ENCODE measurements at regions not wholly inside any gene's neighbourhood (a gene's known extent, or its start where the extent isn't known, plus 50 kb on each side); places are given as distances from the start of the nearest gene placed in this dataset.
A peak's percentile ranks its signal among the peaks of the same experiment; 100 is the strongest.

DNA sequence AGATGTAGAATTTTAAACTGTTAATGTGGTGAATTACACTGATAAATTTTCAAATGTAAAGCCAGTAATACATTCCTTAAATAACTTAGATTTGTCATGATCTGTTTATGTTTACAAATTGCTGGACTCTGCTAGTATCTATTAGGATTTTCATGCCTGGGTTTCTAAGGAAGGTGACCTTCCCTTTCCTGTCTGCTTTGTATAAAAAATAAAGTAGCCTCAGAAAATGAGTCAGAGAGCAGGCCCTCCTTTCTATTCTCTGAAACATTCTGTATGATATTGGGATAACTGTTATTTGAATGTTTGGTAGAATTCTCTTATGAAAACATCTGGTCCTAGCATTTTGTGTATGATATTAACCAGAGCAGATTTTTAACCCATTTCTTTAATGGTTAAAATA, 255.3 kb downstream of the SYK start:
- in situ Hi-C loops (cut with MboI; ENCODE audit: low pct_unique_long_range_greater_than_20kb in 2 of 9, low sequenced_read_pairs in 9 of 9, unreplicated experiment in 9 of 9), result loop anchor here in 1 of 9 experiments (25.0 kb wide), 1 partner anchor 355 kb away; the partner anchor contains the start of gene NFIL3
- Histone ChIP-seq H3K4me1 (replicated peaks in 1 of 2) (no peaks in the 10 kb centered on the region), H3K4me3 (no peak overlapping the region), H3K27ac (no peak overlapping the region)
- peak in 1 of 8 experiments; percentile 15 for ATAC-seq (replicated peaks in 6 of 8)

DNA sequence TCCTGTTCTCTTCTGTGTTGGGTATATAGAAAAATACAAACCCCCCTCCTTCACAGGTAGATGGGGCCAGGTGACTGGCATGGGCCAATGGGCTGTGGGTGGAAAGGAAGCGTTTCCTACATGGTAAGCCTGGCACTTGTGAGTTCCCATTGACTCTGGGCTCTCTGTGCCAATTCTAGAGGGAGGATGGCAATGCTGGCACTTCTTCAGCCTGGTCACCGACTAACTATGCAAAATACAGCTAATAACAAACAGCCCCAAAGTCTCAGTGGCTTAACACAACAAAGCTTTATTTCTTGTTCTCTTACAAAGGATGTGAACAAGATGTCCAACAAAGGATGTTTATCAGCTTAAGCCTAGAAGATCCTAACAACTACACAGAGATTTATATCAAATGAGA, 258.1 kb downstream of the SYK start:
- no peak overlapping the region for H3K27ac ChIP-seq
- no peak for ATAC-seq (replicated peaks in 6 of 8)
- 0 to 100% (median 71%) methylated on average over 1 to 2 of the region's 2 CpGs; no CpG with 5 or more reads in 1 of the 10 experiments for WGBS, 10 experiments
- no peaks in the 10 kb centered on the region for H3K4me1 ChIP-seq (replicated peaks in 1 of 2)
- H3K4me3 ChIP-seq, result no peak overlapping the region
- in situ Hi-C loops (cut with MboI; ENCODE audit: low pct_unique_long_range_greater_than_20kb in 2 of 9, low sequenced_read_pairs in 9 of 9, unreplicated experiment in 9 of 9), result loop anchor here in 1 of 9 experiments (25.0 kb wide), 1 partner anchor 353 kb away; the partner anchor contains the start of gene NFIL3

DNA sequence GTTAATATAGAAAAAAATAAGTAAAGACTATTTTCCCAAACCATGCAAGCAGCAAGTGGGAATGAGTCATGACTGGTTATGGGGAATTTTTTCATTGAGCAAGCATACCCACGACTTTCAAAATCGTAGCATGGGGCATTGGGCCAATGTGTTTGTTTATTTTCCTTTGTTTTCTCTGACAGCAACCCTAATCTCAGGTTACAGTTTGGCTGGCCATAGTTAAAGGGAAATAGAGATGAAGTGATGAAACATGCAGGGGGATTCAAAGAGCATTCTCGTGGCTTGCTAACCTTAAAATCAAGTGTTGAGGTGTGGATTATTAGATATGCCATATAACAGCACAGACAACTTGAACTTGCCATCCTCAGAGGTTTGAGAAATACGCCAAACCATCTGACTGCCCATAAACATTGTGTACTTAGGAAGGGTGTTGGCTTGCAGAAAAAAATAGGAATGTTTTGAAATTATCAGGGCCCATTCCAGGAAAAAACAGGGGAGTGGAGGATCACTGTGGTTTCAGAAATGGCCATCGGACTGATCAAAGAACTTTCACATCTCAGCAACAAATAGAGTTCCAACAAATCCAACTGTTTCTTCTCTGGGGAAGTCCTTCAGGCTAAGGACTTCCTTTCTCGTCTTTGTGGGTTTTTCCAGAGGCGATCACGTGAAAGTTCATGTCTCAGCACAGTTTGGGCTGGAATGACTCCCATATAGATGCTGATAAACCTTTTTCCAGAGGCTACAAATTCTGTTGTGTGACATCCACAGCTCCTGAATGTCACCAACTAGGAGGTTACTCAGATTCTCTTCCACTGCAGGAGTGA, 259.1 kb downstream of the SYK start:
- ATAC-seq (replicated peaks in 6 of 8), result peak in 4 of 8 experiments; percentile 49 to 85 (median 76)
- no peak overlapping the region for H3K4me3 ChIP-seq
- H3K27ac ChIP-seq, result no peak overlapping the region
- in situ Hi-C loops (cut with MboI; ENCODE audit: low pct_unique_long_range_greater_than_20kb in 2 of 9, low sequenced_read_pairs in 9 of 9, unreplicated experiment in 9 of 9), result loop anchor here in 1 of 9 experiments (25.0 kb wide), 1 partner anchor 352 kb away; the partner anchor contains the start of gene NFIL3
- no peaks in the 10 kb centered on the region for H3K4me1 ChIP-seq (replicated peaks in 1 of 2)
- 0 to 69% (median 40%) methylated on average over 1 to 8 of the region's 8 CpGs; no CpG with 5 or more reads in 1 of the 10 experiments for WGBS, 10 experiments

DNA sequence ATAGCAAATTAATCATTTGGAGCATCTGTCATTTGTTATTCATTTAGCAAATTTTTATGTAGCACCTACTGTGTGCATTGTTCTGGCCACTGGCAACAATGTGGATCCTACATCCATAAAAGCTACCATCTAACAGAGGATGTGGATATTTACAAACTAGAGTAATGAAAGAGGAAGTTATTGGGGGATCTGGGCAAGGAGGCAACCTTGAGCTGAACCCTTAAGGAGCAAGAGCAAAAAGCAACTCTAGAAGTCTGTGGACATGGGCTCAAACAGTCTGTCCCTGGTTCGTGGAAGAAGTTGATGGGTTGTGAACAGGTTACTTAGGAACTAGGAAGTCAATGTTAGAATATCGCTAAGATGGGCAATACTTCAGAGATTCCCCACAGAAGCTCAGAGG, 259.9 kb downstream of the SYK start:
- Histone ChIP-seq H3K4me1 (replicated peaks in 1 of 2) (no peaks in the 10 kb centered on the region), H3K4me3 (no peak overlapping the region), H3K27ac (no peak overlapping the region)
- no peak for ATAC-seq (replicated peaks in 6 of 8)
- WGBS, 10 experiments, result 33 to 100% (median 71%) methylated on average over 1 to 2 of the region's 2 CpGs; no CpG with 5 or more reads in 1 of the 10 experiments
- in situ Hi-C loops (cut with MboI; ENCODE audit: low pct_unique_long_range_greater_than_20kb in 2 of 9, low sequenced_read_pairs in 9 of 9, unreplicated experiment in 9 of 9), result loop anchor here in 1 of 9 experiments (25.0 kb wide), 1 partner anchor 351 kb away; the partner anchor contains the start of gene NFIL3

DNA sequence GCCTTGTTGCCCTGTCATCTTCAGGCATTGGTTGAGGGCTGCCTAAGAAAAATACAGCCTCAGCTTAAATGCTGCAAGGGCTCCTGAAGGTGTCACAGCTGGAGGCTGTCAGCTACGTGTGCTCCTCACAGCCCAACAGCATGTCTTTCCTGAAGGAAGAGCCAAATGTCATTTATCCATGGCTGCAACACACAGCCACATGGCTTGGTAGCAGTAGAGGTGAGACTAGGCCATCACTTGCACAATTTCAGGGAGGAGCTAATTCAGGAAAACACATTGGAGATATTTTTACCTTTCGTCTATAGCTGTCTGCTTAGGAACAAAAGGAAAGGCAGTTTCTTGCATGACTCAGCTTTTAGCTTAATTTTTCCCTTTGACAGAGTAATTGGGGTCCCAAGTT, 260.7 kb downstream of the SYK start:
- Histone ChIP-seq H3K4me1 (replicated peaks in 1 of 2) (no peaks in the 10 kb centered on the region), H3K4me3 (no peak overlapping the region), H3K27ac (no peak overlapping the region)
- in situ Hi-C loops (cut with MboI; ENCODE audit: low pct_unique_long_range_greater_than_20kb in 2 of 9, low sequenced_read_pairs in 9 of 9, unreplicated experiment in 9 of 9), result loop anchor here in 1 of 9 experiments (25.0 kb wide), 1 partner anchor 350 kb away; the partner anchor contains the start of gene NFIL3
- 69 to 100% (median 86%) methylated on average over 1 to 2 of the region's 2 CpGs; no CpG with 5 or more reads in 3 of the 10 experiments for WGBS, 10 experiments
- no peak for ATAC-seq (replicated peaks in 6 of 8)

DNA sequence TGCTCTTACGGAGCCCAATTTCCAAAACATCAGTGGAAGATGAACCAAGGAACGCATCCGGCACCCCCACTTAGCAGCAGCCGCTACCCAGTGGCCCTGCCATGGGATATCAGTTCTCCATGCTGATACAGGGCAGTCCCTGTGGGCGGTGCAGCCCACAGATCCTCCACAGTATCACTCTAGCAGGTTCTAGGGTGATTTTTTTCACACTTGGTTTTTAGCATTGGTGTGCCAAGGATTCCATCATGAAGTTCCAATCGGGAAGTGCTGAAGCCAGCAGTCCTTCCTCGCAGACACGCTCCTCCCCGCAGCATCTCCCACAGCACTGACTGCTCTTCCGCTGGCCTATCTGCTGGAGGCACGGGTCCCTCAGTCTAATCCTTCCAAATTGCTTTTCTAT, 261.9 kb downstream of the SYK start:
- in situ Hi-C loops (cut with MboI; ENCODE audit: low pct_unique_long_range_greater_than_20kb in 2 of 9, low sequenced_read_pairs in 9 of 9, unreplicated experiment in 9 of 9), result loop anchor here in 1 of 9 experiments (25.0 kb wide), 1 partner anchor 349 kb away; the partner anchor contains the start of gene NFIL3
- H3K4me3 ChIP-seq, result no peak overlapping the region

DNA sequence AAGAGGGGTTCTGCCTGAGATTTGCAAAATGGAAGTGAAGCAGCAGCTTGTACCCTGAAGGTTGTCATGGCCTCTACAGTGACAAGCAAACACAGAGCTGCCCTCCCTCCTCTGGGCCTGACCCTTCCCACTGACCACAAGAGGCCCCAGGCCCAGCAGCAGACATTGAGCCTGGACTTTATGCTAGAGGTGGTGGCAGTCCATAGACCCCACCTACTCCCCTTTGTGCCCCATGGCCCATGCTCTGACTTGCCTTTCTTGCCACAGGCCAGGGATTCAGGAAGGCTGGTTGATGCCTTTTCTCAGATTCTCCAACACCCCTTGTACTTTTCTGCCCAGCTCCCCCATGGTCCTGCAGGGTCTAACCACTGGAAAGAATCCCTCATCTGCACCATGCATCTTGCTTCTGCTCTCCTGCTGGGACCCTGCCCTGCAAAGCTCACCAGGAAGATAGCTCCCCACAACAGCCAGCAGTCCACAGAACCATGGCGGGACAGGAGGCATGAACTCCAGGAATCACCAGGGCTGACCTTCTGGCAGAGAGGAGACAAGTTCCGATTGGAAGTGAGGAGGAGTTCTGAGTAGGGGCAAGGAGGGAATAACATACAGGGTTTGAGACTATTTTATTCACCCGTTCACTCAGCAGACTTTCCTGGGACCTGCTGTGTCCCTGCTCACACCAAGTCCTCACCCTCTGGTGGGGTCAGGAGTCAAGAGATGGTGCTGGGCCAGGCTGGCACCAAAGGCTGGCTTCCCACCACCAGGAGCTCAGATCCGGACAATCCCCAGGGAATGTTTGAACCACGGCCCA, 263.8 kb downstream of the SYK start:
- H3K27ac ChIP-seq, result no peak overlapping the region
- no peak for ATAC-seq (replicated peaks in 6 of 8)
- WGBS, 10 experiments, result 75 to 100% (median 89%) methylated on average over 1 to 5 of the region's 5 CpGs; no CpG with 5 or more reads in 4 of the 10 experiments
- H3K4me3 ChIP-seq, result no peak overlapping the region
- in situ Hi-C loops (cut with MboI; ENCODE audit: low pct_unique_long_range_greater_than_20kb in 2 of 9, low sequenced_read_pairs in 9 of 9, unreplicated experiment in 9 of 9), result loop anchor here in 1 of 9 experiments (25.0 kb wide), 1 partner anchor 347 kb away; the partner anchor contains the start of gene NFIL3
- H3K4me1 ChIP-seq (replicated peaks in 1 of 2), result no peaks in the 10 kb centered on the region

More for the DNA sequence above, 261.9 kb downstream of the SYK start:
- Histone ChIP-seq H3K27ac (no peak overlapping the region), H3K4me1 (replicated peaks in 1 of 2) (no peaks in the 10 kb centered on the region)
- 60 to 100% (median 89%) methylated on average over 1 to 6 of the region's 11 CpGs; no CpG with 5 or more reads in 2 of the 10 experiments for WGBS, 10 experiments
- no peak for ATAC-seq (replicated peaks in 6 of 8)

DNA sequence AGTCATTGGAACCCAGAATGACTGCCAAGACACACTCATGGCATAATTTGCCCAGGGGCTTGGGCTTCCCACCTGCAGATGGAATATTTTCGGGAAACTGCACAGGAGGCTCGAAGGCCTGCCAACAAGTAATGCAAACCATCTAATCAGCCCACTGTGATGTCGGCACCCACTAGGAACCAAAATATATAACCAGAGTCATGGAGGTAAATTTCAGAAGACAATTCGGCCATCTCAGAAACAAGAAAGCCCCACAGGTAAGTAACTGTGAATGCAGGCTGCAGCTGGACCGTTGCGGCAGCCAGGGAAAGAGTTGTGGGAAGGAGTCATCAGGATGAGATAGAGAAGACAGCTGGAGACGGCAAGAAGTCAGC, 264.4 kb downstream of the SYK start:
- Histone ChIP-seq H3K4me1 (replicated peaks in 1 of 2) (no peaks in the 10 kb centered on the region), H3K27ac (no peak overlapping the region), H3K4me3 (no peak overlapping the region)
- in situ Hi-C loops (cut with MboI; ENCODE audit: low pct_unique_long_range_greater_than_20kb in 2 of 9, low sequenced_read_pairs in 9 of 9, unreplicated experiment in 9 of 9), result loop anchor here in 1 of 9 experiments (25.0 kb wide), 1 partner anchor 346 kb away; the partner anchor contains the start of gene NFIL3
- WGBS, 10 experiments, result 80 to 100% (median 90%) methylated on average over 2 to 6 of the region's 7 CpGs; no CpG with 5 or more reads in 3 of the 10 experiments
- no peak for ATAC-seq (replicated peaks in 6 of 8)

DNA sequence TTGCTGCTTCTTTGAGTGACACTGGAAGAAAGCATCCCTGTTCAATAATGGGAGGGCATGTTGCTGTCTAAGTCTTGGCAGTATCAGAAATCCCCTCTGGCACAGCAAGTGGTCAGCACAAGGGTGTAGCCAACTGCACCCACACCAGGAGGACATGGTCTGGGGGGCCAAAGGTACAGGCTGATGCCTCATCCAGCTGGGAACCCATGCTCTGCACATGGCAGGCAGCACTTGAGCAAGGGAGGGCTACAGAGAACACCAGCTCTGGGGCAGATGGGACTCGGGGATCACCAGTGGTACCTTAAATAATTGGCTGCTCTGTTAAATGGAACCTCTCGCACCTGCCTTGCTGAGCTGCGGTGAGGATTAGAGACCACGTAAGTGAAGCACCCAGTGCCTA, 265.2 kb downstream of the SYK start:
- 33 to 100% (median 89%) methylated on average over 1 to 4 of the region's 4 CpGs; no CpG with 5 or more reads in 4 of the 10 experiments for WGBS, 10 experiments
- H3K4me1 ChIP-seq (replicated peaks in 1 of 2), result peaks cover 3 to 6% of the 10 kb centered on the region in 2 donors
- in situ Hi-C loops (cut with MboI; ENCODE audit: low pct_unique_long_range_greater_than_20kb in 2 of 9, low sequenced_read_pairs in 9 of 9, unreplicated experiment in 9 of 9), result loop anchor here in 1 of 9 experiments (25.0 kb wide), 1 partner anchor 345 kb away; the partner anchor contains the start of gene NFIL3
- ATAC-seq (replicated peaks in 6 of 8), result no peak
- H3K4me3 ChIP-seq, result no peak overlapping the region
- H3K27ac ChIP-seq, result no peak overlapping the region

DNA sequence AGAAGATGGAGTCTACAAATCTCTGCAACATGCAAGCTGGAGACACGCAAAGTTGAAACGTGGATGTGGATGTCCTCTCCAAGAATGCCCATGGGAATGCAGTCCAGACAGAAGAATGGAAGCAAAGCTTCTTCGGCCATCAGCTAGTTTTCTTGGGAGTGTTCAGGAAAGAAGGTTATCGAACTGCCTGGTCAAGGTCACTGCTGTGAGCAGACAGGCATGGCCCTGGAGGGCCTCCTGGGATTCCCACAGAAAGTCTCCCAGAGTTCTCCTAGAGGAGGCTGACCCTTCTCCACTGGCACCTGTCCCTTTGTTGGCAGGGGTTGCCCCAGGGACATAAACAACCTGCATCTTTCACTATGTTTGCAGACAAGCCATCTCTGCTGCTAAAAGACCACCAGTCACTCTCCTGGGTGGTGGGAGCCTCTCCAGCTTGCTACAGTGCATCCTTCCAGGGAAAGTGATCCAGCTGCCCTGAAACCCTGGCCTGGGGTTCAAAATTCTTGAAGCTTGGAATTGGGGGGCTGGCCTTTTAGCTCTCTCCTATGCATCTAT, 265.8 kb downstream of the SYK start:
- 88 to 100% (median 96%) methylated on average over 1 to 4 of the region's 4 CpGs; no CpG with 5 or more reads in 4 of the 10 experiments for WGBS, 10 experiments
- in situ Hi-C loops (cut with MboI; ENCODE audit: low pct_unique_long_range_greater_than_20kb in 2 of 9, low sequenced_read_pairs in 9 of 9, unreplicated experiment in 9 of 9), result loop anchor here in 1 of 9 experiments (25.0 kb wide), 1 partner anchor 345 kb away; the partner anchor contains the start of gene NFIL3
- H3K27ac ChIP-seq, result no peak overlapping the region
- H3K4me1 ChIP-seq (replicated peaks in 1 of 2), result peaks cover 3 to 6% of the 10 kb centered on the region in 2 donors
- no peak overlapping the region for H3K4me3 ChIP-seq
- ATAC-seq (replicated peaks in 6 of 8), result no peak

DNA sequence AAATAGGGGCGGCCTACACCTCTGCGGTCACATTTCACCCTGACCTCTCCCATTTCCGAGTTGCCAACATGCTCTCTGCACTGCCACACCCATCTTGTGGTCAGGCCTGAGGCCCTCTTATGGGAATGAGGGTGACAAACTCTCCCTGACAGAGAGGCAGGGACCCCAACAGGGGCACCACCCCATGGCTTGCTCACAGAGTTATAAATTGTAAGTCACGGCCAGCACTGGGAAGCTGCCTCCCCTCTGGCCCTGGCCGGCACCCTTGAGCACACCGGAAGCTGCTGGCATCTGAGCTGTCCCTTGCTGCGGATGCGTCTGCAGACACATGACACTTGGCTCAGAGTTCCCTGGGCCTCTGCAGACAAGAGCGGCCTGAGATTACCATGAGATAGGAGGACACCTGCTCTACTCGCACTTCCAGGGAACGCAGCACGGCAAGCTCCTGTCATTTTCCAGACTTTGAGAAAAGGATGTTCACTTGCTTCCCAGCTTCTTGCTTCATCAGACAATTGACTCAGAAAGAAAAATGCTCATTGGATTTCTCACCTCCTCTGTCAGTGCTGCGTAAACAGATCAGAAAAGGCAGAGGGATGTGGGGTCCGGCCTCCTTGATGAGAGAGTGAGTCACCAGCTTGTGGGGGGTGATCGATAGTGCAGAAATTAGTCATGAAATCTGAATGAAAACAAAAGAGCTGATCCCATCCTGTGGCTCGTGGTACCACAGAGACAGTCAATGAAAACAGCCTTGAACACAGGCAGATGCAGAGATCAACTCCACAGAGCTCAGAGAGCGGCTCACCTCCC, 269.8 kb downstream of the SYK start:
- no peak overlapping the region for H3K4me3 ChIP-seq
- 10 to 100% (median 53%) methylated on average over 1 to 6 of the region's 17 CpGs; no CpG with 5 or more reads in 2 of the 10 experiments for WGBS, 10 experiments
- peaks cover 3 to 6% of the 10 kb centered on the region in 2 donors for H3K4me1 ChIP-seq (replicated peaks in 1 of 2)
- in situ Hi-C loops (cut with MboI; ENCODE audit: low pct_unique_long_range_greater_than_20kb in 2 of 9, low sequenced_read_pairs in 9 of 9, unreplicated experiment in 9 of 9), result loop anchor here in 1 of 9 experiments (25.0 kb wide), 1 partner anchor 341 kb away; the partner anchor contains the start of gene NFIL3
- H3K27ac ChIP-seq, result peak overlapping the region; percentile 7 to 35
- ATAC-seq (replicated peaks in 6 of 8), result peak; percentile 62 to 92 (median 88)

Data from motor neuron (in vitro differentiated cells).